Stomach (tissue), 8 donors: ENCODE measurements at regions not wholly inside any gene's neighbourhood (a gene's known extent, or its start where the extent isn't known, plus 50 kb on each side); places are given as distances from the start of the nearest gene placed in this dataset.

Experiments
- DNase-seq, 2 donors: peaks; one replicate each; pipeline versions ENCODE4 v3.0.0 to v3.0.0-alpha.2; 2013 to 2019
- H3K27ac ChIP-seq, 5 donors: fragments of 200-600 bp in 4 of 5; sonication (generic) in 4 of 5; one replicate each; pipeline ENCODE4 v1.5.1; 2013 to 2019; ENCODE audit warnings: mild to moderate bottlenecking in 1 of 5, moderate library complexity in 1 of 5
- H3K27me3 ChIP-seq, 3 donors: fragments of 200-600 bp; sonication (generic); one replicate each; pipeline ENCODE4 v1.5.1; 2017 to 2019; ENCODE audit warnings: mixed run types in 1 of 3
- H3K36me3 ChIP-seq, 4 donors: fragments of 200-600 bp; sonication (generic); 1 replicate in 3 of 4; 2 replicates in 1 of 4; pipeline ENCODE4 v1.5.1; 2016 to 2019
- H3K4me1 ChIP-seq, 4 donors: fragments of 200-600 bp; sonication (generic); one replicate each; pipeline ENCODE4 v1.5.1; 2016 to 2019
- H3K4me3 ChIP-seq, 4 donors: fragments of 200-600 bp; sonication (generic) in 3 of 4; one replicate each; pipeline ENCODE4 v1.5.1; 2016 to 2019; ENCODE audit warnings: mild to moderate bottlenecking in 1 of 4
- H3K9me3 ChIP-seq, 4 donors: fragments of 200-600 bp; sonication (generic); one replicate each; pipeline ENCODE4 v1.5.1; 2016 to 2019
- CTCF ChIP-seq, 7 experiments: fragments of 450-650 bp in 4 of 7; fragments of 200-600 bp in 3 of 7; sonication (generic) in 3 of 7; IDR thresholded peaks; one replicate each; pipeline ENCODE4 v1.5.1; 2016 to 2019; ENCODE audit warnings: antibody characterized with exemption in 7 of 7, control low read depth in 2 of 7, mild to moderate bottlenecking in 1 of 7
- EP300 ChIP-seq: sonication (generic); formaldehyde crosslinking; IDR thresholded peaks from one replicate; pipeline ENCODE4 v1.6.1; 2017; ENCODE audit warnings: antibody characterized with exemption
- POLR2A ChIP-seq, 4 donors: fragments of 450-650 bp; IDR thresholded peaks; one replicate each; pipeline ENCODE4 v1.6.1; 2016; ENCODE audit warnings: antibody characterized with exemption in 4 of 4, control low read depth in 2 of 4, mild to moderate bottlenecking in 1 of 4, moderate library complexity in 1 of 4
- POLR2AphosphoS5 ChIP-seq, 3 donors: sonication (generic); formaldehyde crosslinking; IDR thresholded peaks; one replicate each; pipeline ENCODE4 v1.6.1; 2016; ENCODE audit warnings: antibody characterized with exemption in 3 of 3
- WGBS, 5 donors: extraction: QIAGEN DNeasy Blood & Tissue Kit in 3 of 5; methylation state at CpG; one replicate each; pipeline versions ENCODE4 v1.1.5 to v1.1.7; 2013 to 2018; 5-methylcytosine and 5-hydroxymethylcytosine counted together
- intact Hi-C: fragments of 100-400 bp; cut with DNase I; formaldehyde crosslinking; loops from one replicate; pipeline ENCODE4 v1.15.1; 2023; ENCODE audit warnings: low total_unique reads
- donor health status: healthy with polysubstance abuse.
- donor health status: Bipolar disorder and iron deficiency.
- donor health status: healthy.

GRCh38 chr19:56951672-56952071 lies 111.1 kb upstream of the PEG3 start:
- no peak for DNase-seq
- TF ChIP-seq POLR2AphosphoS5 (IDR thresholded peaks at IDR 0.05) = no peak
- TF ChIP-seq EP300 = no peak
- TF ChIP-seq POLR2A (IDR thresholded peaks at IDR 0.05) = no peak
- TF ChIP-seq CTCF (IDR thresholded peaks at IDR 0.05) = no peak
- Histone ChIP-seq H3K27me3 (peaks cover 0 to 7% (median 0%) of the 10 kb centered on the region in 3 donors), H3K4me3 (no peak overlapping the region), H3K4me1 (no peaks in the 10 kb centered on the region), H3K9me3 (peaks cover 0 to 72% (median 36%) of the 10 kb centered on the region in 4 donors), H3K36me3 (no peaks in the 10 kb centered on the region), H3K27ac (no peak overlapping the region)
- WGBS, 5 donors = 78 to 88% (median 82%) methylated on average over 8 to 10 of the region's 10 CpGs
- intact Hi-C loops = no loop called here

- Histone ChIP-seq H3K4me1 (no peaks in the 10 kb centered on the region), H3K4me3 (no peak overlapping the region), H3K27ac (no peak overlapping the region), H3K9me3 (peaks cover 0 to 77% (median 40%) of the 10 kb centered on the region in 4 donors), H3K27me3 (peaks cover 0 to 7% (median 0%) of the 10 kb centered on the region in 3 donors), H3K36me3 (no peaks in the 10 kb centered on the region)
- intact Hi-C loops = no loop called here
- TF ChIP-seq EP300 = no peak
- TF ChIP-seq CTCF (IDR thresholded peaks at IDR 0.05) = no peak
- no peak for TF ChIP-seq POLR2AphosphoS5 (IDR thresholded peaks at IDR 0.05)
- TF ChIP-seq POLR2A (IDR thresholded peaks at IDR 0.05) = no peak
- WGBS, 5 donors = 39 to 67% (median 58%) methylated on average over 5 of the region's 5 CpGs
- peak in 1 of 2 donors; percentile 72 for DNase-seq
Observed at GRCh38 chr19:56953470-56953869, 112.9 kb upstream of the PEG3 start.

- Histone ChIP-seq H3K27me3 (no peaks in the 10 kb centered on the region), H3K4me1 (no peaks in the 10 kb centered on the region), H3K4me3 (no peak overlapping the region), H3K36me3 (no peaks in the 10 kb centered on the region), H3K9me3 (peaks cover 0 to 71% (median 30%) of the 10 kb centered on the region in 4 donors), H3K27ac (no peak overlapping the region)
- intact Hi-C loops = no loop called here
- WGBS, 5 donors = 51 to 65% (median 60%) methylated on average over 15 of the region's 15 CpGs
- DNase-seq = no peak
- no peak for TF ChIP-seq EP300
- TF ChIP-seq CTCF (IDR thresholded peaks at IDR 0.05) = no peak
- TF ChIP-seq POLR2AphosphoS5 (IDR thresholded peaks at IDR 0.05) = no peak
- no peak for TF ChIP-seq POLR2A (IDR thresholded peaks at IDR 0.05)
Observed at GRCh38 chr19:56955637-56956216, 115.2 kb upstream of the PEG3 start.

GRCh38 chr19:56956503-56957226 lies 116.1 kb upstream of the PEG3 start:
- no peak for TF ChIP-seq POLR2AphosphoS5 (IDR thresholded peaks at IDR 0.05)
- no peak for TF ChIP-seq CTCF (IDR thresholded peaks at IDR 0.05)
- TF ChIP-seq POLR2A (IDR thresholded peaks at IDR 0.05) = no peak
- TF ChIP-seq EP300 = no peak

More at GRCh38 chr19:56956503-56957226, 116.1 kb upstream of the PEG3 start:
- H3K9me3 ChIP-seq = peaks cover 0 to 62% (median 27%) of the 10 kb centered on the region in 4 donors
- no peak overlapping the region for H3K4me3 ChIP-seq
- no peak overlapping the region for H3K27ac ChIP-seq
- intact Hi-C loops = no loop called here
- no peaks in the 10 kb centered on the region for H3K36me3 ChIP-seq
- no peaks in the 10 kb centered on the region for H3K27me3 ChIP-seq
- 54 to 72% (median 60%) methylated on average over 14 of the region's 14 CpGs for WGBS, 5 donors
- no peak for DNase-seq
- no peaks in the 10 kb centered on the region for H3K4me1 ChIP-seq
